Ascending aorta (tissue), 2 donors: ENCODE measurements at regions not wholly inside any gene's neighbourhood (a gene's known extent, or its start where the extent isn't known, plus 50 kb on each side); places are given as distances from the start of the nearest gene placed in this dataset.

Experiments used
- DNase-seq, 2 donors: peaks; one replicate each; pipeline ENCODE4 v3.0.0-alpha.2; 2019; ENCODE audit warnings: low spot score in 2 of 2
- H3K27ac ChIP-seq, 2 donors: fragments of 200-600 bp; sonication (generic); one replicate each; pipeline ENCODE4 v1.5.1; 2016 to 2017; ENCODE audit warnings: mild to moderate bottlenecking in 1 of 2
- H3K27me3 ChIP-seq: fragments of 200-600 bp; sonication (generic); one replicate; pipeline ENCODE4 v1.5.1; 2017
- H3K36me3 ChIP-seq, 2 donors: fragments of 200-600 bp; sonication (generic); one replicate each; pipeline ENCODE4 v1.5.1; 2016
- H3K4me1 ChIP-seq, 2 donors: fragments of 200-600 bp; sonication (generic); one replicate each; pipeline ENCODE4 v1.5.1; 2016 to 2017; ENCODE audit warnings: mild to moderate bottlenecking in 1 of 2
- H3K4me3 ChIP-seq, 2 donors: fragments of 200-600 bp; sonication (generic); one replicate each; pipeline ENCODE4 v1.5.1; 2016 to 2017; ENCODE audit warnings: mild to moderate bottlenecking in 1 of 2
- H3K9me3 ChIP-seq, 2 donors: fragments of 200-600 bp; sonication (generic); one replicate each; pipeline ENCODE4 v1.5.1; 2016
- CTCF ChIP-seq, 3 experiments: fragments of 200-600 bp in 2 of 3; fragments of 450-650 bp in 1 of 3; sonication (generic) in 2 of 3; IDR thresholded peaks; one replicate each; pipeline ENCODE4 v1.5.1; 2016 to 2019; ENCODE audit warnings: antibody characterized with exemption in 3 of 3, mild to moderate bottlenecking in 1 of 3, moderate library complexity in 1 of 3
- intact Hi-C: fragments of 100-400 bp; cut with DNase I; formaldehyde crosslinking; loops from one replicate; pipeline ENCODE4 v1.15.1; 2023

GRCh38 chr3:83802801-83803200 is 1156.0 kb upstream of the CADM2 start:
- Histone ChIP-seq H3K4me1 (no peaks in the 10 kb centered on the region), H3K36me3 (no peaks in the 10 kb centered on the region), H3K4me3 (no peak overlapping the region), H3K27me3 (no peaks in the 10 kb centered on the region), H3K27ac (no peak overlapping the region), H3K9me3 (no peaks in the 10 kb centered on the region)
- intact Hi-C loops = no loop called here
- no peak for TF ChIP-seq CTCF (IDR thresholded peaks at IDR 0.05)
- no peak for DNase-seq

GRCh38 chr3:83807511-83807910 is 1151.3 kb upstream of the CADM2 start:
- Histone ChIP-seq H3K27ac (no peak overlapping the region), H3K36me3 (no peaks in the 10 kb centered on the region), H3K4me1 (no peaks in the 10 kb centered on the region), H3K9me3 (no peaks in the 10 kb centered on the region), H3K27me3 (no peaks in the 10 kb centered on the region), H3K4me3 (no peak overlapping the region)
- TF ChIP-seq CTCF (IDR thresholded peaks at IDR 0.05) = no peak
- DNase-seq = no peak
- intact Hi-C loops = no loop called here

- TF ChIP-seq CTCF (IDR thresholded peaks at IDR 0.05) = no peak
- H3K9me3 ChIP-seq = no peaks in the 10 kb centered on the region
- no peak overlapping the region for H3K27ac ChIP-seq
- no peak overlapping the region for H3K4me3 ChIP-seq
- no peaks in the 10 kb centered on the region for H3K27me3 ChIP-seq
- no peaks in the 10 kb centered on the region for H3K4me1 ChIP-seq
- no peak for DNase-seq
- H3K36me3 ChIP-seq = no peaks in the 10 kb centered on the region
- intact Hi-C loops = no loop called here
Observed at GRCh38 chr3:83813176-83813575, 1145.6 kb upstream of the CADM2 start.

GRCh38 chr3:83816653-83817052 is 1142.1 kb upstream of the CADM2 start:
- Histone ChIP-seq H3K27me3 (no peaks in the 10 kb centered on the region), H3K4me1 (no peaks in the 10 kb centered on the region), H3K4me3 (no peak overlapping the region), H3K27ac (no peak overlapping the region), H3K9me3 (no peaks in the 10 kb centered on the region), H3K36me3 (no peaks in the 10 kb centered on the region)
- no peak for TF ChIP-seq CTCF (IDR thresholded peaks at IDR 0.05)
- intact Hi-C loops = no loop called here
- DNase-seq = no peak

GRCh38 chr3:83821506-83821905 is 1137.3 kb upstream of the CADM2 start:
- Histone ChIP-seq H3K4me3 (no peak overlapping the region), H3K9me3 (no peaks in the 10 kb centered on the region), H3K27ac (no peak overlapping the region), H3K27me3 (no peaks in the 10 kb centered on the region), H3K36me3 (no peaks in the 10 kb centered on the region), H3K4me1 (no peaks in the 10 kb centered on the region)
- TF ChIP-seq CTCF (IDR thresholded peaks at IDR 0.05) = no peak
- no peak for DNase-seq
- intact Hi-C loops = no loop called here

GRCh38 chr3:83823095-83823494 is 1135.7 kb upstream of the CADM2 start:
- H3K27ac ChIP-seq = no peak overlapping the region
- no peak for TF ChIP-seq CTCF (IDR thresholded peaks at IDR 0.05)
- H3K4me1 ChIP-seq = no peaks in the 10 kb centered on the region
- intact Hi-C loops = no loop called here
- H3K9me3 ChIP-seq = no peaks in the 10 kb centered on the region
- H3K27me3 ChIP-seq = no peaks in the 10 kb centered on the region
- no peak overlapping the region for H3K4me3 ChIP-seq
- DNase-seq = no peak
- H3K36me3 ChIP-seq = no peaks in the 10 kb centered on the region
